ENCODE measurements at regions not wholly inside any gene's neighbourhood (a gene's known extent, or its start where the extent isn't known, plus 50 kb on each side); places are given as distances from the start of the nearest gene placed in this dataset.

- TF ChIP-seq CTCF (IDR thresholded peaks at IDR 0.05; ENCODE audit: insufficient read depth, low read length, poor library complexity, severe bottlenecking), result no peak
- no peak for TF ChIP-seq EZH2phosphoT487 (conservative IDR thresholded peaks at IDR 0.05; ENCODE audit: low read length)
Observed at GRCh38 chr2:38430196-38430595, 53.1 kb upstream of the ATL2 start.

All from SU-DHL-6 (cell line).